Neuronal stem cell (in vitro differentiated cells): ENCODE measurements at regions not wholly inside any gene's neighbourhood (a gene's known extent, or its start where the extent isn't known, plus 50 kb on each side); places are given as distances from the start of the nearest gene placed in this dataset.
A peak's percentile ranks its signal among the peaks of the same experiment; 100 is the strongest.

Experiments
- DNase-seq: peaks from one replicate; pipeline ENCODE4 v3.0.0-alpha.2; 2013; ENCODE audit warnings: low spot score
- H2AFZ ChIP-seq: one replicate; pipeline ENCODE4 v1.6.1; 2013; ENCODE audit warnings: mild to moderate bottlenecking, low read length, inconsistent platforms
- H2AK5ac ChIP-seq: 2 replicates; pipeline ENCODE4 v1.6.1; 2013; ENCODE audit warnings: low read depth, mild to moderate bottlenecking, inconsistent platforms, low read length, moderate library complexity, mixed read lengths
- H2BK120ac ChIP-seq: 2 replicates; pipeline ENCODE4 v1.6.1; 2013; ENCODE audit warnings: low read depth, mild to moderate bottlenecking, inconsistent platforms, low read length, moderate library complexity, mixed read lengths
- H2BK12ac ChIP-seq: one replicate; pipeline ENCODE4 v1.6.1; 2013; ENCODE audit warnings: low read length, inconsistent platforms
- H2BK15ac ChIP-seq: 2 replicates; pipeline ENCODE4 v1.6.1; 2013; ENCODE audit warnings: mild to moderate bottlenecking, low read length, inconsistent platforms, mixed read lengths
- H2BK5ac ChIP-seq: one replicate; pipeline ENCODE4 v1.6.1; 2013; ENCODE audit warnings: inconsistent platforms, mild to moderate bottlenecking, low read length, moderate library complexity
- H3K14ac ChIP-seq: one replicate; pipeline ENCODE4 v1.6.1; 2013; ENCODE audit warnings: low read length, inconsistent platforms
- H3K18ac ChIP-seq: 2 replicates; pipeline ENCODE4 v1.6.1; 2013; ENCODE audit warnings: low read length, inconsistent platforms
- H3K23ac ChIP-seq: 2 replicates; pipeline ENCODE4 v1.6.1; 2013; ENCODE audit warnings: low read depth, mild to moderate bottlenecking, mixed read lengths, low read length, inconsistent platforms; ENCODE audit not compliant: poor library complexity
- H3K27ac ChIP-seq: replicated peaks from 3 replicates; pipeline ENCODE4 v1.5.1; 2013; ENCODE audit warnings: low read length, inconsistent platforms
- H3K27me3 ChIP-seq, 3 experiments: 2 replicates each; pipeline ENCODE4 v1.6.1; 2013; ENCODE audit warnings: low read length in 3 of 3, mild to moderate bottlenecking in 2 of 3, inconsistent platforms in 1 of 3, low read depth in 1 of 3, mixed read lengths in 1 of 3, moderate library complexity in 1 of 3; ENCODE audit not compliant: control insufficient read depth in 3 of 3, insufficient read depth in 3 of 3
- H3K36me3 ChIP-seq, 2 donors: replicated peaks in 1 of 2; 2 replicates each; pipeline ENCODE4 v1.6.1; 2013; ENCODE audit warnings: low read length in 2 of 2; ENCODE audit not compliant: control insufficient read depth in 2 of 2, insufficient read depth in 2 of 2
- H3K4ac ChIP-seq: 2 replicates; pipeline ENCODE4 v1.6.1; 2013; ENCODE audit warnings: inconsistent platforms, mild to moderate bottlenecking, low read length, moderate library complexity
- H3K4me1 ChIP-seq, 2 donors: 1 replicate in 1 of 2; 2 replicates in 1 of 2; pipeline ENCODE4 v1.6.1; 2013; ENCODE audit warnings: low read length in 2 of 2, low read depth in 1 of 2; ENCODE audit not compliant: control insufficient read depth in 2 of 2, insufficient read depth in 1 of 2
- H3K4me2 ChIP-seq: one replicate; pipeline ENCODE4 v1.6.1; 2013; ENCODE audit warnings: mild to moderate bottlenecking, low read length, inconsistent platforms; ENCODE audit not compliant: insufficient read depth, poor library complexity, severe bottlenecking
- H3K4me3 ChIP-seq, 2 donors: 2 replicates each; pipeline ENCODE4 v1.5.1; 2013; ENCODE audit warnings: low read length in 2 of 2, mild to moderate bottlenecking in 2 of 2, inconsistent platforms in 1 of 2, moderate library complexity in 1 of 2
- H3K79me1 ChIP-seq: one replicate; pipeline ENCODE4 v1.6.1; 2013; ENCODE audit warnings: low read depth, mild to moderate bottlenecking, inconsistent platforms, low read length, moderate library complexity
- H3K9ac ChIP-seq: one replicate; pipeline ENCODE4 v1.6.1; 2013; ENCODE audit warnings: mild to moderate bottlenecking, low read depth, low read length, inconsistent platforms; ENCODE audit not compliant: poor library complexity
- H3K9me3 ChIP-seq, 2 donors: replicated peaks in 1 of 2; 2 replicates each; pipeline versions ENCODE3 to v1.6.1; 2013; ENCODE audit warnings: low read length in 2 of 2, mild to moderate bottlenecking in 2 of 2, inconsistent platforms in 1 of 2, low read depth in 1 of 2, mixed read lengths in 1 of 2, moderate library complexity in 1 of 2; ENCODE audit not compliant: control insufficient read depth in 2 of 2, insufficient read depth in 1 of 2
- H4K8ac ChIP-seq: one replicate; pipeline ENCODE4 v1.6.1; 2013; ENCODE audit warnings: low read depth, mild to moderate bottlenecking, inconsistent platforms, low read length, moderate library complexity
- H4K91ac ChIP-seq: one replicate; pipeline ENCODE4 v1.6.1; 2013; ENCODE audit warnings: low read length, low read depth, mild to moderate bottlenecking, inconsistent platforms; ENCODE audit not compliant: poor library complexity
- WGBS, 2 donors: extraction: QIAGEN DNeasy Blood & Tissue Kit; methylation state at CpG; one replicate each; pipeline ENCODE4 v1.1.7; 2013; ENCODE audit warnings: missing lambda C conversion rate in 2 of 2, mixed read lengths in 1 of 2; ENCODE audit not compliant: insufficient read length in 2 of 2, insufficient replicate concordance in 1 of 2; ENCODE audit errors: extremely low coverage in 2 of 2; 5-methylcytosine and 5-hydroxymethylcytosine counted together

DNA sequence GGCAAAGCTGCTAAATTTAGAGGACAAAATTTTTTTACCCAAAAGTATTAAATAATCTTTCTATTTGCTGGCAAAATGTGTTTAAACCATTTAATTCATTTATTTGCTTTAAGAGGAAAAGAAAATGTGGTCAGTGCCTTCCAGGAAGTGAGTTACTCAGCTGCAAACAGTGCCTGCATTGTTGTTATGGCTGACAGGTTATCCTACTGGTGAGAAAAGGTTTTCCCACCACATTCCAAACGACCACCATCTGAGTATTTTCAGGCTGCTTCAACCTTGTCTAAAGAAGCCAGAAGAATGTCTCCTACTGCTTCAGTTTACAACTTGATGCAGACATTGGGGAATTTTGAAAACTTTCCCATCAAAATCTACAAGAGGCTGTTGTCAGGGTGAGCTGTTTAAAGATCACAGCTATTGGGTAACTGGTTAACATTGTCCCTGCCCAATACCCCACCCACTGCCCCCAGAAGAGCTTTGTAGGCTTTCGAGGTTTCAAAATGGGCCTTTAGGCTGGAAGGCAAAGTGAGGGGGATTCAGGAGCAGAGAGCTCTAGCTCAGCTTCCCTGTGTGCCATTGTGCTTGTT is 461.3 kb upstream of the FANCL start:
- Histone ChIP-seq H3K36me3 (no peaks in the 10 kb centered on the region), H2BK5ac (no peak overlapping the region), H3K23ac (no peak overlapping the region), H3K4me1 (peaks cover 0 to 3% of the 10 kb centered on the region in 2 donors), H4K91ac (no peak overlapping the region), H3K4ac (no peak overlapping the region), H3K9ac (no peak overlapping the region), H2BK12ac (no peak overlapping the region), H3K18ac (no peak overlapping the region), H3K4me2 (no peak overlapping the region), H2BK15ac (no peak overlapping the region), H3K79me1 (no peaks in the 10 kb centered on the region), H2AK5ac (no peak overlapping the region), H4K8ac (no peak overlapping the region), H2BK120ac (no peak overlapping the region), H3K9me3 (no peaks in the 10 kb centered on the region), H2AFZ (peak overlapping the region; percentile 21), H3K27me3 (no peaks in the 10 kb centered on the region), H3K27ac (no peak overlapping the region), H3K14ac (no peak overlapping the region), H3K4me3 (no peak overlapping the region)
- WGBS, 2 donors: no CpG with 5 or more reads among the region's 2 CpGs
- DNase-seq: no peak

DNA sequence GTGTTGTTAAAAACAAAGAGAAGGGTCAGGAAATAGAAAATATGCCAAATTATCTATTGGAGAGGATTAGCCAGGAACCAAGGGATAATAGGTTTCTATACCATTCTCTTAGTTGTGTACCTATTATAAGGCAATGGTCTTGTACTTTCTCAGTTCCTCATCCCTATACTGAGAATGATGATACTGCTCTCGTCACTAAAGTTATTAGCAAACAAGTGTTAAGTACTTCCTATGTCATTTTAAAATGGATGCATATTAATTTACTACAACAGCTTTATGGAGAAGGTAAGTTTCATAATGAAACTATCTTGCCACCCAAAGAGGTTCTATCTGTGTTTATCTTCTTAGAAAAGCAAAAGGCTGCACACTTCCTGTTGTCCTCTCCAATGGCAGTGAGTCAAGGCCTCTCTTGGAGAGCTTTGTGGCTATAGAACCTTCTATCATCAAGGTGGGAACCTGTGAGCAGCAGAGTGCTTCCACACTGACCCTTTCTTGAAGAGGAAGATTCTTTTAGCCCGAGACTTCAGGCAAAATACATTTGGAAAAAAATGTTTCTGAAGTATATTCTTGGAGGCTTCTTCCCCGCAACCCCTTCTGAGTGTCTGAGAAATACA is 460.7 kb upstream of the FANCL start:
- H3K79me1 ChIP-seq: no peaks in the 10 kb centered on the region
- H3K9ac ChIP-seq: no peak overlapping the region
- no peak overlapping the region for H4K8ac ChIP-seq
- H3K36me3 ChIP-seq: no peaks in the 10 kb centered on the region
- H3K18ac ChIP-seq: no peak overlapping the region
- no peak overlapping the region for H3K4me3 ChIP-seq
- H3K4me2 ChIP-seq: no peak overlapping the region
- H4K91ac ChIP-seq: no peak overlapping the region
- H3K9me3 ChIP-seq: no peaks in the 10 kb centered on the region
- H3K4me1 ChIP-seq: peaks cover 0 to 3% of the 10 kb centered on the region in 2 donors
- no peak overlapping the region for H3K14ac ChIP-seq
- no peak overlapping the region for H3K4ac ChIP-seq
- no peak overlapping the region for H2AK5ac ChIP-seq
- no peak overlapping the region for H2AFZ ChIP-seq
- H3K27ac ChIP-seq: no peak overlapping the region
- no peak overlapping the region for H2BK5ac ChIP-seq
- no peak overlapping the region for H2BK120ac ChIP-seq
- no CpG with 5 or more reads among the region's 3 CpGs for WGBS, 2 donors
- H3K27me3 ChIP-seq: no peaks in the 10 kb centered on the region
- H3K23ac ChIP-seq: no peak overlapping the region
- H2BK15ac ChIP-seq: no peak overlapping the region
- no peak overlapping the region for H2BK12ac ChIP-seq
- no peak for DNase-seq

DNA sequence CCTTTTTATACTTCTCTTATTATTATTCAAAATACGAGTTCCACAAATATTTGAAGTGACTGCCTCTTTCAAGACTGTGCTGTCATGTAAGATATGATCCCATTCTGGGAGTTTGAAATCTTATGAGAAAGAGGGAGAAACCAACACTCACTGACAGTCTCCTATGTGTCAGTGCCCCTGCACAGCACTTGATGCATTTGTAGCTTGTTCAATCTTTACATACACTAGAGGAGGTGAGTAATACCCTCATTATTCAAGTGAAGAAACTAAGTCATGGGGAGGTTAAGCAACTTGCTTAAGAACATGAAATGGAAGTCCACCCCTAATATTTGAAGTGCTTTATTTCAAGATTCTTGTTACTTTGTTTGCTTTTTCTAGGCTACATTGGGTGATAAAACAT is 459.5 kb upstream of the FANCL start:
- H3K4me2 ChIP-seq: no peak overlapping the region
- no peak overlapping the region for H3K18ac ChIP-seq
- H2AFZ ChIP-seq: no peak overlapping the region
- H2BK120ac ChIP-seq: no peak overlapping the region
- H2BK15ac ChIP-seq: no peak overlapping the region
- H4K91ac ChIP-seq: no peak overlapping the region
- no peaks in the 10 kb centered on the region for H3K36me3 ChIP-seq
- no peaks in the 10 kb centered on the region for H3K9me3 ChIP-seq
- peaks cover 0 to 3% of the 10 kb centered on the region in 2 donors for H3K4me1 ChIP-seq
- H3K79me1 ChIP-seq: no peaks in the 10 kb centered on the region
- H3K4ac ChIP-seq: no peak overlapping the region
- H2AK5ac ChIP-seq: no peak overlapping the region
- H3K27me3 ChIP-seq: no peaks in the 10 kb centered on the region
- H3K23ac ChIP-seq: no peak overlapping the region
- H3K9ac ChIP-seq: no peak overlapping the region
- DNase-seq: no peak
- H3K4me3 ChIP-seq: no peak overlapping the region
- no peak overlapping the region for H4K8ac ChIP-seq
- H2BK12ac ChIP-seq: no peak overlapping the region
- no peak overlapping the region for H3K14ac ChIP-seq
- WGBS, 2 donors: no CpG with 5 or more reads among the region's 1 CpG
- H3K27ac ChIP-seq: no peak overlapping the region
- H2BK5ac ChIP-seq: no peak overlapping the region

DNA sequence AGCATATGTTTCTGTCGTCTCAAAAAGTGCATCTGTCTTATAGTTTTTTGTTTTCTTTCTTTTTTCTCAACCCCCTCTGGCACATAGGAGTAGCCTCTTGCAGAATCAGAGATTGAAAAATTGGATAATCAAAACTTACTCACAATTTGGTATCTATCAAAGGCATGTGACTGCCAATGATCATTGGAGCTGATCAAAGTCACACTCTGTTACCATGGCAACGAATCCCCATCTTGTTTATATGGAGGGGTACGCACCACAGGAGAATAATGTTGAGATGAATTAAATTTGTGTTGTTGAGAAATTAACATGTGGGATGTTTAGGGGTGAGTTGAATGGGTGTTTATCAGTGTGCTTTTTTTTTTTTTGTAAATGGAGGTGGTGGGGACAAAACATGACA is 458.3 kb upstream of the FANCL start:
- WGBS, 2 donors: no CpG with 5 or more reads among the region's 3 CpGs
- Histone ChIP-seq H3K27me3 (no peaks in the 10 kb centered on the region), H3K4ac (no peak overlapping the region), H3K4me1 (peaks cover 0 to 3% of the 10 kb centered on the region in 2 donors), H3K18ac (no peak overlapping the region), H2BK12ac (no peak overlapping the region), H3K9me3 (no peaks in the 10 kb centered on the region), H3K79me1 (no peaks in the 10 kb centered on the region), H2AFZ (no peak overlapping the region), H2BK120ac (no peak overlapping the region), H3K23ac (no peak overlapping the region), H3K4me3 (no peak overlapping the region), H2BK15ac (no peak overlapping the region), H4K8ac (no peak overlapping the region), H2AK5ac (no peak overlapping the region), H2BK5ac (no peak overlapping the region), H3K9ac (no peak overlapping the region), H4K91ac (no peak overlapping the region), H3K36me3 (no peaks in the 10 kb centered on the region), H3K14ac (no peak overlapping the region), H3K4me2 (no peak overlapping the region), H3K27ac (no peak overlapping the region)
- DNase-seq: no peak
